HEK293 (cell line): ENCODE measurements at regions not wholly inside any gene's neighbourhood (a gene's known extent, or its start where the extent isn't known, plus 50 kb on each side); places are given as distances from the start of the nearest gene placed in this dataset.
"Not testable (repeated sequence)": the region's sequence is repeated elsewhere in the genome, so short reads cannot be mapped to it uniquely, and the experiment has no call there.

Experiments
- CTCF ChIA-PET: fragments of 350-600 bp; formaldehyde crosslinking; extraction: SDS; loops from one replicate; lab custom pipeline; 2021; ENCODE audit warnings: antibody characterized with exemption; lab: Yijun Ruan, JAX
- POLR2A ChIA-PET: fragments of 300-600 bp; formaldehyde crosslinking; extraction: SDS; loops from one replicate; lab custom pipeline; 2020; ENCODE audit warnings: antibody characterized with exemption, inconsistent platforms; lab: Yijun Ruan, JAX
- H3K27ac ChIP-seq: fragments of 200-500 bp; sonication (Bioruptor generic); 2 replicates; pipeline ENCODE4 v1.5.1; 2014; ENCODE audit warnings: low read depth, low read length, control low read depth, inconsistent platforms; ENCODE audit errors: extremely low read depth
- H3K36me3 ChIP-seq, 2 experiments: fragments of 200-500 bp in 1 of 2; sonication (Bioruptor generic) in 1 of 2; 1 replicate in 1 of 2; 2 replicates in 1 of 2; pipeline ENCODE4 v1.5.1; 2014 to 2017; ENCODE audit warnings: inconsistent platforms in 2 of 2, low read length in 2 of 2; ENCODE audit not compliant: control insufficient read depth in 2 of 2, insufficient read depth in 1 of 2
- H3K4me1 ChIP-seq: fragments of 200-500 bp; sonication (Bioruptor generic); 2 replicates; pipeline ENCODE4 v1.5.1; 2014; ENCODE audit warnings: mild to moderate bottlenecking, low read length, inconsistent platforms; ENCODE audit not compliant: control insufficient read depth, insufficient read depth
- H3K4me3 ChIP-seq: 2 replicates; pipeline ENCODE4 v1.5.1; 2011; ENCODE audit warnings: low read depth, mild to moderate bottlenecking, control low read depth, low read length, moderate library complexity
- H3K9me3 ChIP-seq: fragments of 200-500 bp; sonication (Bioruptor generic); 2 replicates; pipeline ENCODE4 v1.5.1; 2014; ENCODE audit warnings: low read depth, low read length, inconsistent platforms; ENCODE audit not compliant: control insufficient read depth, insufficient read depth
- AEBP2 ChIP-seq: fragments of 450-650 bp; formaldehyde crosslinking; IDR thresholded peaks from 2 replicates; pipeline ENCODE4 v1.5.1; 2016; ENCODE audit warnings: missing biosample characterization, missing genetic modification characterization, borderline replicate concordance
- CTCF ChIP-seq: fragments of 450-650 bp; formaldehyde crosslinking; IDR thresholded peaks from 2 replicates; pipeline ENCODE4 v1.5.1; 2016; ENCODE audit warnings: missing biosample characterization, missing genetic modification characterization
- KLF1 ChIP-seq: fragments of 450-650 bp; formaldehyde crosslinking; IDR thresholded peaks from 2 replicates; pipeline ENCODE4 v1.5.1; 2016; ENCODE audit warnings: missing biosample characterization, missing genetic modification characterization
- TSHZ1 ChIP-seq: fragments of 450-650 bp; formaldehyde crosslinking; IDR thresholded peaks from 2 replicates; pipeline ENCODE4 v1.5.1; 2016; ENCODE audit warnings: missing biosample characterization, missing genetic modification characterization, borderline replicate concordance
- ZBTB11 ChIP-seq: fragments of 450-650 bp; formaldehyde crosslinking; conservative IDR thresholded peaks from 2 replicates; pipeline ENCODE4 v1.5.1; 2016; ENCODE audit warnings: low read depth, missing biosample characterization, missing genetic modification characterization
- ZBTB8A ChIP-seq: fragments of 450-650 bp; formaldehyde crosslinking; IDR thresholded peaks from 2 replicates; pipeline ENCODE4 v1.5.1; 2016; ENCODE audit warnings: missing biosample characterization, missing genetic modification characterization
- ZEB2 ChIP-seq: fragments of 450-650 bp; formaldehyde crosslinking; IDR thresholded peaks from 2 replicates; pipeline ENCODE4 v1.5.1; 2016; ENCODE audit warnings: missing biosample characterization, missing genetic modification characterization
- ZNF138 ChIP-seq: fragments of 450-650 bp; formaldehyde crosslinking; IDR thresholded peaks from 2 replicates; pipeline ENCODE4 v1.5.1; 2016; ENCODE audit warnings: missing biosample characterization, missing genetic modification characterization, borderline replicate concordance
- ZNF362 ChIP-seq: fragments of 450-650 bp; formaldehyde crosslinking; IDR thresholded peaks from 2 replicates; pipeline ENCODE4 v1.5.1; 2016; ENCODE audit warnings: missing biosample characterization, missing genetic modification characterization
- ZNF473 ChIP-seq: fragments of 450-650 bp; formaldehyde crosslinking; IDR thresholded peaks from 2 replicates; pipeline ENCODE4 v1.5.1; 2017; ENCODE audit warnings: missing biosample characterization, missing genetic modification characterization
- ZNF544 ChIP-seq: fragments of 450-650 bp; formaldehyde crosslinking; IDR thresholded peaks from 2 replicates; pipeline ENCODE4 v1.5.0; 2017; ENCODE audit warnings: missing biosample characterization, missing genetic modification characterization
- ZNF561 ChIP-seq: fragments of 450-650 bp; IDR thresholded peaks from 2 replicates; pipeline ENCODE4 v1.5.1; 2018; ENCODE audit warnings: missing biosample characterization, missing genetic modification characterization, borderline replicate concordance
- ZNF704 ChIP-seq: fragments of 450-650 bp; formaldehyde crosslinking; IDR thresholded peaks from 2 replicates; pipeline ENCODE4 v1.5.1; 2016; ENCODE audit warnings: missing biosample characterization, missing genetic modification characterization
- ZSCAN18 ChIP-seq: fragments of 450-650 bp; formaldehyde crosslinking; IDR thresholded peaks from 2 replicates; pipeline ENCODE4 v1.5.1; 2016; ENCODE audit warnings: missing biosample characterization, missing genetic modification characterization

- H3K9me3 ChIP-seq: no peaks in the 10 kb centered on the region
- H3K36me3 ChIP-seq: no peaks in the 10 kb centered on the region
- H3K4me1 ChIP-seq: no peaks in the 10 kb centered on the region
- ChIA-PET POLR2A (no interaction called here), CTCF (no interaction called here)
- H3K27ac ChIP-seq: no peak overlapping the region
- no peak overlapping the region for H3K4me3 ChIP-seq
- TF ChIP-seq TSHZ1 (tag by site-specific recombination): no peak
- no peak for TF ChIP-seq ZNF138 (tag by site-specific recombination)
- no peak for TF ChIP-seq ZNF362 (tag by site-specific recombination)
- no peak for TF ChIP-seq ZSCAN18 (tag by site-specific recombination)
- no peak for TF ChIP-seq ZBTB11
- TF ChIP-seq ZNF561: no peak
- no peak for TF ChIP-seq ZNF473 (tag by site-specific recombination)
- TF ChIP-seq CTCF: no peak
- no peak for TF ChIP-seq KLF1
- TF ChIP-seq ZBTB8A: no peak
- TF ChIP-seq AEBP2: no peak
- no peak for TF ChIP-seq ZEB2 (tag by site-specific recombination)
- TF ChIP-seq ZNF544: no peak
- no peak for TF ChIP-seq ZNF704 (tag by site-specific recombination)
Measured at GRCh38 chr18:38786906-38787305, 1221.3 kb upstream of the CELF4 start.

- H3K4me1 ChIP-seq, H3K27ac ChIP-seq, CTCF ChIA-PET, POLR2A ChIA-PET, H3K9me3 ChIP-seq, H3K36me3 ChIP-seq, H3K4me3 ChIP-seq: not testable (repeated sequence)
Measured at GRCh38 chr18:38771620-38772019, 1206.0 kb upstream of the CELF4 start.
